ENCODE measurements at regions not wholly inside any gene's neighbourhood (a gene's known extent, or its start where the extent isn't known, plus 50 kb on each side); places are given as distances from the start of the nearest gene placed in this dataset.

DNA sequence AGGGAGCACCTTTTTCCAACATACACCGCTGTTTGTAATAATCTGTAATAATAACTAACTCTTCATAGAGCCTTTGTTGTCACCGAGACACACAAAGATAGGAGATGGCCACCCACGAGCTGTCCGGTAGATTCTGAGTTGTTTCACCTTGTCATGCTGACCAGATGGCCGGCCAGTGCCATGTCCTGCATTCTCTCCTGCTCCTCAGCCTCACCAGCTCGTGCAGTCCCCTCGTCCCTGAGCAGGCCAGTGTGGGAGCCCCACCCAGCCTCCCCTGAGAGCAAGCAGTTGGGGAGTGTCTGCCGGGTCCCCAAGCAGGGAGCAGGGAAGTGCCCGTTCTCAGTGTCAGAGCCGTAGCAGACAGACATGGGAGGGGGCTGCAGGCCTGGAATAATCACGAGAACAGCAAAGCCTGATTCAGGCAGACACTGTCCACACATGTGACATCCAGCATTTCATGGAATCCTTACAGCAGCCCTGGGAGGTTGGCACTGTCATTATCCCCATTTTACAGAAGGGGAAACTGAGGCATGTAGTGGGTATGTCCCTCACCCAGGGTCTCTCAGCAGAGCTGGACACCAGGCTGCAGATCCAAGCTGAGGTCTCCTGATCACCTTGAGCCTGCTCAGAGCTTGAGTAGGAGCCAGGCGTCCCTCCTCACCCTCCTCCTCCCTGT lies 178.5 kb upstream of the CIBAR2 start:
- Mint-ChIP-seq H3K36me3 (ENCODE audit: low read depth) (no peaks in the 10 kb centered on the region), H3K4me3 (no peak overlapping the region), H3K27ac (no peak overlapping the region), H3K27me3 (no peaks in the 10 kb centered on the region), H3K9me3 (no peaks in the 10 kb centered on the region), H3K4me1 (ENCODE audit: low read depth) (no peaks in the 10 kb centered on the region)

DNA sequence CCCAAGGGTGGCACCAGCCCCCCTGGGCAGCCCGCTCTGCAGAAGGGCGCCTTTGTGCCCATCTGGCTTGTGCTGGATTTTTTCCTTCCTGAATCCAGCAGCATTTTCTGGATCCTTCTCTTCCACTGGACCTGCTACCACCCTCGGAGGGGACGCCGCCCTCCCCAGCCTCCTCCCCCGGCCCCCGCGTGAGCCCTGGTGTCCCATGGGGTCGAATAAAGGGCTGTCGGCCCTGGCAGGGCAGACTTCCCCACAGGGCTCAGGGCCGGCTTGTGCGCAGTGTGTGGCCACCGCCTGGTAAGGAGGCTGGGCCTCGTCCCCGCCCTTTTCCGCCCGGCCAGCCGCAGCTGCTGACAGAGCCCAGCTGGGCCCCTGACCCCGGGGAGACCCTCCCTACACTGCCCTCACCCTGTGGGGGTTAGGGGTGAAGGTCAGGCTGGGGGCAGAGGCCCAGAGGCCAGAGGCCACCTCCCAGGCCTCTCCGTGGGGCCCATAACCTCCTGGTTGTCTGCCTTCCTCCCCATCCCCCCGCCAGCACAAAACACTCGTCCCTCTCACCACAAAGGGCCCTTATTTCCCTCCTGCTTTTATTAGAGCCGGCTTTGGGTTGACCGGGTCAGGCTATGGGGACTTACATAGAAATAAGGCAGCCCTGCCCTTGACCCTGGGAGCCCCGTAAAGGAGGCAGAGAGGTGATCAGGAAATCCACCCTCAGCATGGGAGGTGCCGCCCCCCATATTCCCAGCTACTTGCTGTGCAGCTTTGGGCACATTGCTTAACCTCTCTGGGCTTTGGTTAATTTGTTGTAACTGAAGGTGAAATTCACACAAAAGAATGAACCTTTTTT lies 179.3 kb upstream of the CIBAR2 start:
- Mint-ChIP-seq H3K27me3 (no peaks in the 10 kb centered on the region), H3K27ac (no peak overlapping the region), H3K9me3 (no peaks in the 10 kb centered on the region), H3K36me3 (ENCODE audit: low read depth) (no peaks in the 10 kb centered on the region), H3K4me3 (no peak overlapping the region), H3K4me1 (ENCODE audit: low read depth) (no peaks in the 10 kb centered on the region)

DNA sequence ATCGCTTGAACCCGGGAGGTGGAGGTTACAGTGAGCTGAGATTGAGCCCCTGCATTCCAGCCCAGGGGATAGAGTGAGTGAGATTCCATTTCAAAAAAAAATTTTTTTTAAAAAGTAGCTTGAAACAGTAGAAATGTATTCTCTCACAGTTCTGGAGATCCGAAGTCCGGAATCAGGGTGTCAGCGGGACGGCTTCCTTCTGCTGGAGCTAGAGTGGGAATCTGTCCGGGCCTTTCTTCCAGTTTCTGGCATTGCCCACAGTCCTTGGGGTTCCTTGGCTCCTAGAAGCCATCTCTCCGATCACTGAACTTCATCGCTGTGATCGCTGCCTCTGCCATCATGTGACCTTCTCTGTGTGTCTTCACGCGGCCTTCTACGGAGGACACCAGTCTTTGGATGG lies 181.2 kb upstream of the CIBAR2 start:
- H3K27ac Mint-ChIP-seq: no peak overlapping the region
- H3K4me1 Mint-ChIP-seq (ENCODE audit: low read depth): no peaks in the 10 kb centered on the region
- no peaks in the 10 kb centered on the region for H3K9me3 Mint-ChIP-seq
- H3K27me3 Mint-ChIP-seq: no peaks in the 10 kb centered on the region
- no peaks in the 10 kb centered on the region for H3K36me3 Mint-ChIP-seq (ENCODE audit: low read depth)
- no peak overlapping the region for H3K4me3 Mint-ChIP-seq

DNA sequence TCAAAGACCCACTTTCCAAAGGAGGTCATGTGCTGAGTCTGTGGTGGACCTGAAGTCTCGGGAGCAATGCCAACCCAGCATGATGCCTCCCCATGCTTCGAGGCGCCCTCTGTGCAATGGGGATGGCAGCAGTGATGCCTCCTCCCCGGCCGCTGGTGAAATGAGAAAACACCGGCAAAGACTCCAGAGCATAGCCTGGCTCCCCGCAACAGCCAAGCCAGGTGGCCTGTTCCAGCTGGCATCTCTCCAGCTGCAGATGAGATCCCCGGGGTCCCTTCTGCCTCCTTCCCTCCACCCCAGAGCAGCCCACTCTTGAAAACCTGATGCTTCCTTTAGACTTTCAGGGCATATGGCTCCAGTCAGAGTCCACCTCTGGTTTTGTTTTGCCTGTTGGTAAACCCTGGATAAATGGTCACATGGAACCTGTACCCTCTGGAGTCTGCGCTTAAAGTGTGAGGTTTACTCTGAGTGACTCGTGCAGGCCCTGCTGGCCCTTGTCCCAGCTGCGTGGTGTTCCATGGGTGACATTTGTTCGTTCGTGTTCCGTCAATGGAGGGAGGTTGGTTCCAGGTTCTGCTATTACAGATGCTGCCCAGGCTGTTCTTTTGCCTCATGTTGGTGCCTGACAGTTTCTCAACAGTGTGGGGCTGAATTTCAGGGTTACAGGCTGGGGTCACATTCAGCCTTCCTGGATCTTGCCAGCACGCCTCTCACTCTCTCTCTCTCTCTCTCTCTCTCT lies 181.8 kb upstream of the CIBAR2 start:
- Mint-ChIP-seq H3K27me3 (no peaks in the 10 kb centered on the region), H3K4me1 (ENCODE audit: low read depth) (no peaks in the 10 kb centered on the region), H3K36me3 (ENCODE audit: low read depth) (no peaks in the 10 kb centered on the region), H3K4me3 (no peak overlapping the region), H3K9me3 (no peaks in the 10 kb centered on the region), H3K27ac (no peak overlapping the region)

DNA sequence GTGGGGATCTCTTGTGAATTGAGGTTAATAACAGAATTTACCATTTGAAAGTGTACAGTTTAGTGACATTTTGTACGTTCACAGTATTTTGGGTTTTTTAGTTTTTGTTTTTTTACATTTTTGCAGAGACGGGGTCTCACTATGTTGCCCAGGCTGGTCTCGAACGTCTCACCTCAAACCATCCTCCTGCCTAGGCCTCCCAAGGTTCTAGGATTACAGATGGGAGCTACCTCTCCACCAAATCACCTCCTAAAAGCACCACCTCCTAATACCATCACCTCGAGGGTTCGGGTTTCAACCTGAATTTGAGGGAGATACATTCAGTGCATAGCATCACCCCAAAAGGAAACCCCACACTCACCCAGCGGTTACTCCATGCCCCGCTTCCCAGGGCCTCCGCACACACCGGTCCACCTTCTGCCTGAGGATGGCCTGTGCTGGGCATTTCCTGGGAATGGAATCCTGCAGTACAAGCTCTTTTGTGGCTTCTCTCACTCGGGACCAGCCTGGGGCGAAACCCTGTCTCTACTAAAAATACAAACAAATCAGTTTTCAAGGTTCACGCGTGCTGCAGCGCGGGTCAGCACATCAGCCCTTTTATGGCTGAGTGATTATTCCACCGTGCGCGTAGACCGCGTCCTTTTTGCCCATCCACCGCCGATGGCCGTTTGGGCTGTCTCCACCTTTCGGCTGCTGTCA lies 182.7 kb upstream of the CIBAR2 start:
- Mint-ChIP-seq H3K27ac (no peak overlapping the region), H3K9me3 (no peaks in the 10 kb centered on the region), H3K4me3 (no peak overlapping the region), H3K27me3 (no peaks in the 10 kb centered on the region), H3K4me1 (ENCODE audit: low read depth) (no peaks in the 10 kb centered on the region), H3K36me3 (ENCODE audit: low read depth) (no peaks in the 10 kb centered on the region)

DNA sequence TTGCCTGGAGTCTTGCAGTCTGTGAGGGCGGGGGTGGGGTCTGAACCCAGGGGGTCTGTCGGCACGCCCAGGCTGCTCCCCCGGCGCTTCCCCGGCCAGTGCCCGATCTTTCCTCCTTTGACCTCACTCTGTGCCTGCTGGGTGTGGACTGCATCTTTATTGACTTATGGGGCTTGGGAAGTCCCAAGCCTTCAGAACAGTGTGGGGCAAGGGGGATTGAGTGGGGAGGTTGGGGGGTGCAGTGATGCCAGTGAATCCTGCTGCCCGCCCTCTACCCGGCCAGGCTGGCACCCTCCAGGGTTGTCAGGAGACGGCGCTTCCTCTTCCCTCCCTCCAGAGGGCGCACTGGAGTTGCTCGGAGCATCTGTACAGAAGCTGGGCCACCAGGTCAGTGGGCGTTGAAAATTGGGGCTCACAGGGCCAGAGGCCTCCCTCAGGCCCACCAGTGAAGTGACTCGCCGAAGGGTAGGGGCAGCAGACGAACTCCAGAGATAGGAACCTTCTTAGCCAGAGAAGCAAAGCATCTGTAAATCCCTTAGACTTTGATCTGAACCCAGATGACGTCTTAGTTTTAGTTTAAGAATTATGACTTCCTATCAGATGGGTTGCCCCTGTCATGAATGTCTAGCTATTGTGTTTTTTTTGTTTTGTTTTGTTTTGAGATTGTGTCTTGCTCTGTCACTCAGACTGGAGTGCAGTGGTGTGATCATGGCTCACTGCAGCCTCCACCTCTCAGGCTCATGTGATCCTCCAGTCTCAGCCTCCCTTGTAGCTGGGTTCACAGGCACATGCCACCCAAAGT lies 184.8 kb upstream of the CIBAR2 start:
- Mint-ChIP-seq H3K27ac (no peak overlapping the region), H3K4me3 (no peak overlapping the region), H3K9me3 (no peaks in the 10 kb centered on the region), H3K27me3 (no peaks in the 10 kb centered on the region), H3K36me3 (ENCODE audit: low read depth) (no peaks in the 10 kb centered on the region), H3K4me1 (ENCODE audit: low read depth) (no peaks in the 10 kb centered on the region)

DNA sequence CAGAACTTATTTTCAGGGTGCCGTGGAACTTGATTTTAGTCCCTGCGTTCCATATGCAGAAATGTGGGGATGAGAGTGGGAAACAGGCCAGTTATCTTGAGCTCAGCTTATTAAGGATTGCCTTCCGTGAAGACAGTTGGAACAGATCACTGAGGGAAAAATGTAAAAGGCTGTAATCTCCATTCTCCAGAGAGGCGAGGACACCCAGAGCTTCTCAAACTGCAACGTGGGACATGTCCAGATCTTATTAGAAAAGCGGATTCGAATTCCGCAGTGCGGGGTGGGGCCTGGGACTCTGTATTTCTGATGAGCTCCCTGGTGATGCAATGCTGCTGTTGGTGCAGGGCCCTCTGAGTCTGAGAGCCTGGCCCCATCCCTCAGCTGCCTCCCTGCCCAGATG lies 185.6 kb upstream of the CIBAR2 start:
- no peaks in the 10 kb centered on the region for H3K36me3 Mint-ChIP-seq (ENCODE audit: low read depth)
- H3K27me3 Mint-ChIP-seq: no peaks in the 10 kb centered on the region
- no peaks in the 10 kb centered on the region for H3K9me3 Mint-ChIP-seq
- no peaks in the 10 kb centered on the region for H3K4me1 Mint-ChIP-seq (ENCODE audit: low read depth)
- H3K27ac Mint-ChIP-seq: no peak overlapping the region
- no peak overlapping the region for H3K4me3 Mint-ChIP-seq

DNA sequence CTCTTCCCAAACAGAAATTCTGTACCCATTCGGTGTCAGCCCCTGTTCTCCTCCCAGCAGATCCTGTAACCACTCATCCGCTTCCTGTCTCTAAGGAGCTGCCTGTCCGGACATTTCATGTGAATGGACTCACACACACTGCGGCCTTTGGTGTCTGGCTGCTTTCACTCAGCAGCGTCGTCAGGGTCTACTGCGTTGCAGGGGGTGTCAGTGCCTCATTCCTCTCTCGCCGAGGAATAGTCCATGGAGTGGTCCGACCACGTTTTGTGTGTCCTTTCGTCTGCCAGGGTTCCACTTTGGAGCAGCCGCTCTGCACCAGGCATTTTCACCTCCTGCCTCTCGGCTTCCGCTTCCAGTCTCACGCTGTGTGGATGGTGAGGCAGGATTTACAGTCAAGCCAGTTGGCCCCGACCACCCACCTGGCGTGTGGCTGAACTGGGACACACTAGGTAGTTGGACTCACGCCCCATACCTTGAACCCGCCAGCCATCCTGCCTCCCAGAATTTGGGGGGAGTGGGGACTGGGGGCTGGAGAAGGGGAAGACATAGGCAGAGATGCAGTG lies 188.2 kb upstream of the CIBAR2 start:
- Mint-ChIP-seq H3K9me3 (no peaks in the 10 kb centered on the region), H3K4me3 (no peak overlapping the region), H3K36me3 (ENCODE audit: low read depth) (no peaks in the 10 kb centered on the region), H3K27ac (no peak overlapping the region), H3K27me3 (no peaks in the 10 kb centered on the region), H3K4me1 (ENCODE audit: low read depth) (peaks cover 19% of the 10 kb centered on the region)

DNA sequence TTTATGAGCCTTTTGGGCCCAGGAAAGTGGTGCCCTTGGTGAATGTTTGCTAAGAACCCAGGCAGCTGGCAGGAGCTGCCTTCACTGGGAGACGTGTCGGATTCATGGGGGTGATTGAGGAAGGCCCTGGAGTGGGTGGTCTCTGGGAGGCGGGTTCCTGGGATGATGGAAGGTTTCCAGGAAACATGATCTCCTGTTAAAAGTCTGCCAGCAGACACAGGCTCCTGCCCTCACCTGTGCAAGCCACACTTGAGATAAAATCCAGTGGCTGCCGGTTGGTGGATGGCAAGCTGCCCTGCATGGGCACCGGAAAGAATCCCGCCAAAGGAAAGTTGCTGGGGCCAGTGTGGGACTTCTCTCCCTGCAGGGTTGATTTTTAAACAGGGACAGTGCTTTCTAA lies 189.0 kb upstream of the CIBAR2 start:
- Mint-ChIP-seq H3K9me3 (no peaks in the 10 kb centered on the region), H3K27me3 (no peaks in the 10 kb centered on the region), H3K27ac (no peak overlapping the region), H3K36me3 (ENCODE audit: low read depth) (no peaks in the 10 kb centered on the region), H3K4me1 (ENCODE audit: low read depth) (peaks cover 26% of the 10 kb centered on the region), H3K4me3 (no peak overlapping the region)

DNA sequence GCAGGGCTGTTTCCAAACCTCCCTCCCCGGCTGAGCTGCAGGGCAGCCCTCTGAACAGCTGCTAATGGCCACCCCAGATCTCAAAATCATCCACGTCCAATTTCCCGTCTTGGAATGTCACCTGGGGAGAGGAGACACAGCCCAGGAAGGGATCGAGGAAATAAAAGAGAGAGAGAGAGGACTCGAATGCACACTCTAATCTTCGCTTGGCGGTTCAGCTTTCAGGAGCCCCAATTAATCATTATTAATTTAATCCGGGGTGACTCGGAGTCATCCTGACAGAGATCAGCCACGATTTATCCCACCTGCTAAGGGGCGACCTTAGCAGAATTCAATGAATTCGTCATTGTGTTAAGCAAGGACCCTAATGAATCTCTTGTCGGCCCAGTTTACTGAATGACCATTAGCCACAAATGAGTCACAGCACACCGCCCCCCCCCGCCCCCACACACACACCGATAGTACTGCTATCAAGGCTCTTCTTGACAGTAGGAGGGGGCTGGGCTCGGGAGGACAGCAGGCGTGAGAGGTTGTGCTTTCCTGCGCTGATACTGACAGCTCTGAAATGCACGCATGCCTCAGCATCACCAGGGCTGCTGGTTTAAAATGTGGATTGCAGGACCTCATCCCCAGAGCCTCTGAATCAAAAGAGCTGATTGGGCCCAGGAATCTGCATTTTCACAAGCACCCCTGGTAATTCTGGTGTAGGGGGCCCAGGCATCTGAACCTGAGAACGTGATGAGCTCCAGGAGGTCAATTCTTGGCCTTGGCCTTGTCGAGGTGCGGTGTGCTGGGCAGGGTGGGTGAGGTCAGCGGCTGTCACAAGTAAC lies 190.0 kb upstream of the CIBAR2 start:
- Mint-ChIP-seq H3K36me3 (ENCODE audit: low read depth) (no peaks in the 10 kb centered on the region), H3K9me3 (no peaks in the 10 kb centered on the region), H3K27ac (no peak overlapping the region), H3K27me3 (no peaks in the 10 kb centered on the region), H3K4me3 (no peak overlapping the region), H3K4me1 (ENCODE audit: low read depth) (peaks cover 35% of the 10 kb centered on the region)

DNA sequence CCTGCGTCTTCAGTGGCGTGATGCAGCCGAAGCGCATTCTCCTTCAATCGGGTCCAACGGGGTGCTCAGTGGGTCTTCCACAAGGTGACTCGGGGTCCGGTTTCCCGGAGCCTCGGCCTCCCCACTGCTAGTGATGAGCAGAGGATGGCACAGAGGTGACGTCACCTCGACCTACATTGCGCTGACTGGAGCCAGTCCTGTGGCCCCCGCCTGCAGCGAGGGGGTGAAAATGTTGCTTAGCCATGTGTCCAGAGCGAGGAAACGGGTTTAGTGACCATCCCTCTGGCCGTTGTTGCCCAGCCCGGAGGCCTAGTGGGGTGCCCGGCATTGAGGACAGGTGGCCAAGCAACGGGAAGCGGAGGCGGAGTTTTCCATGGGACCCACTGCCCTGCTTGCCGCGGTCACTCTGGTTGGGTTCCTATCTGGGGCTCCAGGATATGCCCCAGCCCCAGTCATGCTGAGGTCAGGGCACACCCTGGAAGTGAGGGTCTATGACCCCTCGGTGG lies 190.6 kb upstream of the CIBAR2 start:
- Mint-ChIP-seq H3K27me3 (no peaks in the 10 kb centered on the region), H3K36me3 (ENCODE audit: low read depth) (no peaks in the 10 kb centered on the region), H3K4me3 (peak overlapping the region; percentile 55), H3K27ac (no peak overlapping the region), H3K9me3 (no peaks in the 10 kb centered on the region), H3K4me1 (ENCODE audit: low read depth) (peaks cover 42% of the 10 kb centered on the region)

DNA sequence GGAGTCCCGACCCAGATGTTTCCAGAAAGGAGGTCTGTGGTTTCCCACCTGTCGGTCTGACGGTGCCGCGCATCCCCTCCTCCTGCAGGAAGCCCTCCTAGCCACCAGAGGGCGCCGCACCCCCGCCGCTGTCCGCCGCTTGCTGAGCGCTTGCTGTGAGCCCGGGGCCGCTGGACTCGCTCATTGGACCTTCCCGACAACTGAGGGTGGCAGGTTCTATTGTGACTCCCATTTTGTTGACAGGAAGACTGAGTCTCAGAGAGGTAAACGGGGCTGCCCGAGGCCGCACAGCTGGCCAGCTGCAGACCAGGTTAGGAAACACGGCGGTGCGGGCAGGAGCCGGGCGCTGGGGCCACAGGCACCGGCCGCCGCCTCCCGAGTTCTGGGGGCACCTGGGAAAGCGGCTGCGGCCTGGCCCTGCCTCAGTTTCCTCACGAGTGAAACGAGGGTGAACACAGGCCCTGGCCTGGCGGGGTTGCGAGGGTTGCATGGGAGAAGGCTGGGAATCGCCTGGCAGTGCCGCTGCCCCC lies 191.1 kb upstream of the CIBAR2 start:
- peak overlapping the region; percentile 55 for H3K4me3 Mint-ChIP-seq

DNA sequence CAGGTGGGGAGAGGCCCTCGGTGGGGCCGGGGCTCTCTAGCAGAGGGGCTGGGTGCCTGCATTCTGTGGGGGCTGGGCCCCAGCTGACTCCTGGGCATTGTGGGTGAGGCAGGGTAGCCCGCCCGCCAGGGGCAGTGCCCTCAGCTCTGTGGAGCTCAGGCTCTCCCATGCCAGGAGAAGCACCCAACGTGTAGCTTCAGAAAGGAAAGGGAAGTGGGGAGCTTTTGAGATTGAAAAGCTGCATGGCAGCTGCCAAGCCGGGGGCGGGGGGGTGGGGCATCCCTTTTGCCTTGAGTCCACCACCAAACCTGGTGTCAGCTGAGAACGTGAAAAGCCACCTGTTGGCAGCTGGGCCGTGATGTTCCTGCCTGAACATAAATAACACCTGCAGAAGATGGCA lies 192.1 kb upstream of the CIBAR2 start:
- H3K27me3 Mint-ChIP-seq: no peaks in the 10 kb centered on the region
- H3K4me3 Mint-ChIP-seq: no peak overlapping the region
- no peaks in the 10 kb centered on the region for H3K36me3 Mint-ChIP-seq (ENCODE audit: low read depth)
- no peaks in the 10 kb centered on the region for H3K9me3 Mint-ChIP-seq
- H3K4me1 Mint-ChIP-seq (ENCODE audit: low read depth): peaks cover 52% of the 10 kb centered on the region
- H3K27ac Mint-ChIP-seq: no peak overlapping the region

More for the DNA sequence above, 191.1 kb upstream of the CIBAR2 start:
- no peaks in the 10 kb centered on the region for H3K27me3 Mint-ChIP-seq
- no peaks in the 10 kb centered on the region for H3K36me3 Mint-ChIP-seq (ENCODE audit: low read depth)
- H3K4me1 Mint-ChIP-seq (ENCODE audit: low read depth): peaks cover 47% of the 10 kb centered on the region
- H3K9me3 Mint-ChIP-seq: no peaks in the 10 kb centered on the region
- no peak overlapping the region for H3K27ac Mint-ChIP-seq

Data from stimulated activated naive CD8-positive, alpha-beta T cell treated with anti-CD3 and anti-CD28 coated beads, Interleukin-15, Interleukin-2, amounts not matched to agents 100 ng/mL and 50 ng/mL, for 24 hours (primary cell).